NCI-H146 treated with DMSO at 0.1 percent for 48 hours (cell line): ENCODE measurements at regions not wholly inside any gene's neighbourhood (a gene's known extent, or its start where the extent isn't known, plus 50 kb on each side); places are given as distances from the start of the nearest gene placed in this dataset.

Source experiments
- DNase-seq: peaks from one replicate; lab custom pipeline; 2025; ENCODE audit not compliant: unreplicated experiment; lab: John Stamatoyannopoulos, UW

GRCh38 chr16:76162046-76162445 lies 115.2 kb upstream of the CNTNAP4 start:
- no peak for DNase-seq

GRCh38 chr16:76164970-76165558 lies 112.1 kb upstream of the CNTNAP4 start:
- no peak for DNase-seq

- DNase-seq: no peak
These were observed 101.5 kb upstream of the CNTNAP4 start for GRCh38 chr16:76175718-76176117.

- DNase-seq: no peak
These were observed 101.0 kb upstream of the CNTNAP4 start for GRCh38 chr16:76176153-76176552.

GRCh38 chr16:76176616-76177015 lies 100.6 kb upstream of the CNTNAP4 start:
- no peak for DNase-seq

GRCh38 chr16:76182041-76182635 lies 95.1 kb upstream of the CNTNAP4 start:
- peak; percentile 12 for DNase-seq

GRCh38 chr16:76183647-76184046 lies 93.6 kb upstream of the CNTNAP4 start:
- DNase-seq: no peak

- no peak for DNase-seq
These were observed 87.1 kb upstream of the CNTNAP4 start for GRCh38 chr16:76190057-76190456.

- DNase-seq: no peak
These were observed 86.7 kb upstream of the CNTNAP4 start for GRCh38 chr16:76190480-76190879.

- peak; percentile 65 for DNase-seq
These were observed 83.1 kb upstream of the CNTNAP4 start for GRCh38 chr16:76193906-76194615.

- peak; percentile 47 for DNase-seq
These were observed 82.6 kb upstream of the CNTNAP4 start for GRCh38 chr16:76194616-76195015.

- peak; percentile 31 for DNase-seq
These were observed 82.1 kb upstream of the CNTNAP4 start for GRCh38 chr16:76195056-76195455.

- peak; percentile 30 for DNase-seq
These were observed 81.6 kb upstream of the CNTNAP4 start for GRCh38 chr16:76195648-76196047.

GRCh38 chr16:76197900-76198299 lies 79.3 kb upstream of the CNTNAP4 start:
- no peak for DNase-seq

GRCh38 chr16:76199681-76200220 lies 77.5 kb upstream of the CNTNAP4 start:
- DNase-seq: no peak

GRCh38 chr16:76201385-76201784 lies 75.8 kb upstream of the CNTNAP4 start:
- DNase-seq: no peak

- DNase-seq: no peak
These were observed 73.0 kb upstream of the CNTNAP4 start for GRCh38 chr16:76204249-76204648.

GRCh38 chr16:76207270-76207669 lies 69.9 kb upstream of the CNTNAP4 start:
- DNase-seq: no peak

- no peak for DNase-seq
These were observed 67.0 kb upstream of the CNTNAP4 start for GRCh38 chr16:76210157-76210556.

GRCh38 chr16:76213860-76214259 lies 63.3 kb upstream of the CNTNAP4 start:
- DNase-seq: no peak

GRCh38 chr16:76214856-76215255 lies 62.3 kb upstream of the CNTNAP4 start:
- no peak for DNase-seq

GRCh38 chr16:76222087-76222486 lies 55.1 kb upstream of the CNTNAP4 start:
- peak; percentile 29 for DNase-seq
